BJ (cell line): ENCODE measurements at regions not wholly inside any gene's neighbourhood (a gene's known extent, or its start where the extent isn't known, plus 50 kb on each side); places are given as distances from the start of the nearest gene placed in this dataset.

Experiments
- CTCF ChIA-PET: fragments of 350-600 bp; formaldehyde crosslinking; extraction: SDS; loops from one replicate; lab custom pipeline; 2021; ENCODE audit warnings: antibody characterized with exemption, inconsistent platforms; lab: Yijun Ruan, JAX
- POLR2A ChIA-PET: fragments of 300-600 bp; sonication (Branson Sonifier 250); formaldehyde crosslinking; extraction: SDS; loops from one replicate; lab custom pipeline; 2021; ENCODE audit warnings: antibody characterized with exemption; lab: Charles Lee
- DNase-seq: peaks from one replicate; pipeline ENCODE4 v3.0.0-alpha.2; 2011; ENCODE audit warnings: low read depth
- H3K27me3 ChIP-seq: 2 replicates; pipeline ENCODE4 v1.6.0; 2011; ENCODE audit warnings: low read length; ENCODE audit not compliant: control insufficient read depth, insufficient read depth
- H3K36me3 ChIP-seq: 2 replicates; pipeline ENCODE4 v1.5.1; 2011; ENCODE audit warnings: low read length; ENCODE audit not compliant: control insufficient read depth, insufficient read depth
- H3K4me3 ChIP-seq: 2 replicates; pipeline ENCODE4 v1.5.1; 2011; ENCODE audit warnings: low read depth, mild to moderate bottlenecking, control low read depth, low read length
- TF ChIP-seq, protein P1 (sequence below): IDR thresholded peaks from 2 replicates; pipeline ENCODE4 v1.5.1; 2011; ENCODE audit warnings: low read depth, mild to moderate bottlenecking, control low read depth, inconsistent platforms, low read length, moderate library complexity; ENCODE audit not compliant: insufficient read depth

DNA sequence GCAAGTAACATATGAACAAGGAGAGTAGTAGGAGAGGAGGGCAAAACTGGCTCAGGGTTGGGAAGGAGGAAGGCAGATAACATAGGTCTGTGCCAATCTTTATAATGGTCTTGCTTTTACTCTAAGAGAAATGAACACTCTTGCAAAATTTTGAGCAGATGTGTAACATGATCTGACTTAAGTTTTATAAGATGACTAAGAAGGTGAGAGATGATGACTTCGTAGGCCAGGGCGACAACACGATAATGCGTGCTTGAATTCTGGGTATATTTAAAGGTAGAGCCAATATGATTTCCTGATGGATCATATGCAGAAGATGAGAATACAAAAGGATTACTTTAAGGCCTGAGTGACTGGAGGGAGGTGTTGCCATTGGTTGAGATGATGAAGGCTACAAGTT lies 265.4 kb upstream of the KCNMB2 start:
- TF ChIP-seq, protein P1, sequence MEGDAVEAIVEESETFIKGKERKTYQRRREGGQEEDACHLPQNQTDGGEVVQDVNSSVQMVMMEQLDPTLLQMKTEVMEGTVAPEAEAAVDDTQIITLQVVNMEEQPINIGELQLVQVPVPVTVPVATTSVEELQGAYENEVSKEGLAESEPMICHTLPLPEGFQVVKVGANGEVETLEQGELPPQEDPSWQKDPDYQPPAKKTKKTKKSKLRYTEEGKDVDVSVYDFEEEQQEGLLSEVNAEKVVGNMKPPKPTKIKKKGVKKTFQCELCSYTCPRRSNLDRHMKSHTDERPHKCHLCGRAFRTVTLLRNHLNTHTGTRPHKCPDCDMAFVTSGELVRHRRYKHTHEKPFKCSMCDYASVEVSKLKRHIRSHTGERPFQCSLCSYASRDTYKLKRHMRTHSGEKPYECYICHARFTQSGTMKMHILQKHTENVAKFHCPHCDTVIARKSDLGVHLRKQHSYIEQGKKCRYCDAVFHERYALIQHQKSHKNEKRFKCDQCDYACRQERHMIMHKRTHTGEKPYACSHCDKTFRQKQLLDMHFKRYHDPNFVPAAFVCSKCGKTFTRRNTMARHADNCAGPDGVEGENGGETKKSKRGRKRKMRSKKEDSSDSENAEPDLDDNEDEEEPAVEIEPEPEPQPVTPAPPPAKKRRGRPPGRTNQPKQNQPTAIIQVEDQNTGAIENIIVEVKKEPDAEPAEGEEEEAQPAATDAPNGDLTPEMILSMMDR = no peak
- no peaks in the 10 kb centered on the region for H3K27me3 ChIP-seq
- no peak overlapping the region for H3K4me3 ChIP-seq
- ChIA-PET POLR2A (no interaction called here), CTCF (no interaction called here)
- DNase-seq = no peak
- H3K36me3 ChIP-seq = no peaks in the 10 kb centered on the region

DNA sequence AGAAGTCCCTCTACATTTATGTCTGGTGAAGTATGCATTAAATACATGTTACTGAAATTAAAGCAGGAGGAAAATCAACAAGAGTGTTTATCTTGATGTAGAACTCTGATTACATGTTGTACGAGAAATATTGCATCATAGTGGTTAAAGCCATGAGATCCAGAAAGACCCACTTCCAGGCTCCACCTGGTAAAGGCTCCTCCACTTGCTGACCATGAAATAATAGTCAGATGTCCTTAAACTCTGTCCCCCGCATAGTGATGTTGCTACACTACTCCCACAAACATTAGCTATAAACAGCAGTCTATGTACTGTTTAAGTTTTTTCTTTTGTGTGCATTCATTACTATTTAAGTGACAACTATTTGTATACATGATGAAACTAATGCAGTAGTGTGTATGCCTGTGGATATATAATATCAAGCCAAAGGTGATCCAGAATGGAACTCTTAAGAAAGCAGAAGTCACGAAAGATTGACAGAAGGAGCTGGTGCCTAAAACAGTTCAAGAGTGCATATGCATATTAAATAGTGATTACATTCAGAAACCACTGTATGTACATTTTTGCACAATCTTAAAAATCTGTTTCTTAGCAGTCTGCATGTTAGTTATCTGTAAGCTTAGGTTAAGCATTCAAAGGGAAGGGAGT lies 264.4 kb upstream of the KCNMB2 start:
- no peak overlapping the region for H3K4me3 ChIP-seq
- H3K36me3 ChIP-seq = no peaks in the 10 kb centered on the region
- no peak for DNase-seq
- ChIA-PET CTCF (no interaction called here), POLR2A (no interaction called here)
- TF ChIP-seq, protein P1 = no peak
- no peaks in the 10 kb centered on the region for H3K27me3 ChIP-seq

DNA sequence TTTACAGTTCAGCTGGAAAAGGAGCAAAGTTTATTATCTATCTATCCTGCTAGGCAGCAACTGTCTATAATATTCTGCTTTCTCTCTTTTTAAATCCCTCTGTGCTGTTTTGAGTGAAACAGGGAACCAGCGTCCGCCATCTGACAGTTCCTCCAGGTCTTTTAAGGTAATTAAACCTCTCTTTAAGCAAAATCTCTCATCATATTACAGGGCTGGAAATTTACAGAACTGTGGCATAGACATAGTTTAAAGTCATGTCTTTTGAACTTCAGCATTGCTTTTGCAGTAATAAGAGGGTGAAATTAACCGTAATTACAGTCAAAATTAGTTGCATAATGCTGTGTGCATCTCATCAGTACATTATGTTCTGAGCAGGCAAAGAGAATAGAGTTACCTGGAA lies 263.4 kb upstream of the KCNMB2 start:
- TF ChIP-seq, protein P1 = no peak
- CTCF ChIA-PET = no interaction called here
- H3K4me3 ChIP-seq = no peak overlapping the region
- POLR2A ChIA-PET = no interaction called here
- H3K36me3 ChIP-seq = no peaks in the 10 kb centered on the region
- DNase-seq = no peak
- no peaks in the 10 kb centered on the region for H3K27me3 ChIP-seq

DNA sequence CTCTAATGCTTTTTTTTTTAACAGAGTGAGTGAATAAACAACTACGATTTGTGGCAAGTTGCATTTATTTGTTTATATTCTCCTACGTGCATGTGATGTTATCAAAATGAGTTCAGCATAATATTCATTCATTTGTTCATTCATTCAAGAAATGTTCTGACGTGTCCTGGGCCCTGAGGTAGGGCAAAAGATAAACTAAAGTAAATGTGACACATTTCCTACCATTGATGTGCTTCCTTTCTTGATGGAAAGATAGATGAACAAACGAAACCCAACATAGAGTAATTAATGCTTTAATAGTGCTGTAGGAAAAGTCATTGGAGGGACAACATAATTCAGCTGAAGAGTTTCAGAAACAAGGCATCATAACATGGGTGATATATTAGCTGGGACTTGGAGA lies 261.5 kb upstream of the KCNMB2 start:
- H3K36me3 ChIP-seq = no peaks in the 10 kb centered on the region
- H3K27me3 ChIP-seq = no peaks in the 10 kb centered on the region
- no peak for DNase-seq
- CTCF ChIA-PET = interaction anchor here (0.6 to 1.7 kb wide), 2 partner anchors 12 to 23 kb away, joined by 3 to 4 read pairs; no protein-coding TSS in a partner anchor
- TF ChIP-seq, protein P1 = no peak
- H3K4me3 ChIP-seq = no peak overlapping the region
- POLR2A ChIA-PET = no interaction called here

DNA sequence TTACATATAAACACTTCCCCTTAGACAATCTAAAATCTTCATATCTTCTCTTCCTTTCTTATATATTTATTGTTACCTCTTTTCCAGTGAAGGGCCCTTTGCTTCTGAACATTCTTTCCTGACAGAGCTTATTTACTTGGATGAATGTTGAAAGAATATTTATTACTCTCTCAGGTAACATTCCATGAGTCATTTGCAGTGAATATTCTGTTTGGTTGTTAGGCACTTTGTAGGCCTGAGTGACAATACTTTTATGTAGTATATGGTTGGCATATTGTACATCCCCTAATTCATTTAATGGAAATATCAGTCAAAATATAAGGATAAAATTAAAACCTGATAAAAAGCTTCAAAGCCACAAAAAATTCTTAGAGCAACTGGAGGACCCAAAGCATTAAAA lies 260.9 kb upstream of the KCNMB2 start:
- Histone ChIP-seq H3K36me3 (no peaks in the 10 kb centered on the region), H3K27me3 (no peaks in the 10 kb centered on the region), H3K4me3 (no peak overlapping the region)
- TF ChIP-seq, protein P1 = no peak
- DNase-seq = no peak
- ChIA-PET POLR2A (no interaction called here), CTCF (interaction anchor here (0.6 to 1.2 kb wide), 2 partner anchors 130 to 177 kb away, joined by 3 read pairs; no protein-coding TSS in a partner anchor)
